ENCODE measurements at regions not wholly inside any gene's neighbourhood (a gene's known extent, or its start where the extent isn't known, plus 50 kb on each side); places are given as distances from the start of the nearest gene placed in this dataset.
"Not testable (repeated sequence)": the region's sequence is repeated elsewhere in the genome, so short reads cannot be mapped to it uniquely, and the experiment has no call there.

DNA sequence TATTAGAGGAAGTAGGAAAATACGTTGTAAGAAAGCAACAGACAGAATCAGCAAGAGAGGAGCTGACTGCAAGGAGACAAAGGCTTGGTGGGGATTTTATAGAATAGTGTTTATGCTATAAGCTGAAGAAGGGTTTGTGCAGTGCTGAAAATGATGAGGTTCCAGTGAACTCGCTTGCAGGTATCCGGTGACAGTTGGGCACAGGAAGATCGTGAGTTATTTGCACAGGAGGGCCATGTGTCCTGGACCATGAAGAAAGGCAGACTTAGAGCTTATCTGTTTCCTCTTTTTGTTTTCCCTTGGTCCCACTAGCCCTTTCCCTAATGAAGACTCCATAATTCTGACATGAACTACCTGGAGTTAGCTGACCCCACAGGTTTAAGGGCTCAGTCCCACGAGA, 61.4 kb downstream of the NXNL2 start:
- no peak for DNase-seq (ENCODE audit: low read depth, low spot score)

DNA sequence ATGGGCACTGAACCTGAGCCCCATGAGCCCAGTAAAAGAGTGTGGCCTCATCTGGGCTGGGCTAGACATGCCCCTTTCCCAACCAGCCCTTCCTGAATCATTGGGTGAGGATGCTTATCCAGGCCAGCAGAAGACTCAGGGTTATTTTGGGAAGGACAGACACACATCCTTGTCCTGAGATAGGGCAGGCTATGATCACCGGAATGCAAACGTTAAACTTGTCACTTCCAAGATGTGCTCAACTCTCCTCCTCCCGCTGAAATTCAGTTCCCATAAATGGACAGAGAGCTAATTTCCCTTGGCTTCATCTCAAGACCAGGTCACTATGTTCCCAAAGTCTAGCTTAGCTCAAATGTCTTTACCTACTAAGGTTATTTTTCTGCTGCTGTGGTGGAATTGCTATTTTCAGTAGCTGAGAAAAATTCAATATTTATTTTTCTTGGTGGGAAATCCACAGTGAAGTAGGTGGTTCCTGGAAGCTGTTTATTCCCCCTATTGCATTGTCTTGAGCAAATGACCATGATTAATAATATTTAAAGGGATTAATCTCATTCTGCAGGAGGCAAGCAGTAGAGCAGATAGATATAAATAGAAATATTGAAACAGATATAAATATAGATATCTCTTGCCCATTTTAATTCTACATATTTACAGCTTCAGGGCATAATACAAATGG, 70.0 kb downstream of the NXNL2 start:
- no peak for DNase-seq (ENCODE audit: low read depth, low spot score)

DNA sequence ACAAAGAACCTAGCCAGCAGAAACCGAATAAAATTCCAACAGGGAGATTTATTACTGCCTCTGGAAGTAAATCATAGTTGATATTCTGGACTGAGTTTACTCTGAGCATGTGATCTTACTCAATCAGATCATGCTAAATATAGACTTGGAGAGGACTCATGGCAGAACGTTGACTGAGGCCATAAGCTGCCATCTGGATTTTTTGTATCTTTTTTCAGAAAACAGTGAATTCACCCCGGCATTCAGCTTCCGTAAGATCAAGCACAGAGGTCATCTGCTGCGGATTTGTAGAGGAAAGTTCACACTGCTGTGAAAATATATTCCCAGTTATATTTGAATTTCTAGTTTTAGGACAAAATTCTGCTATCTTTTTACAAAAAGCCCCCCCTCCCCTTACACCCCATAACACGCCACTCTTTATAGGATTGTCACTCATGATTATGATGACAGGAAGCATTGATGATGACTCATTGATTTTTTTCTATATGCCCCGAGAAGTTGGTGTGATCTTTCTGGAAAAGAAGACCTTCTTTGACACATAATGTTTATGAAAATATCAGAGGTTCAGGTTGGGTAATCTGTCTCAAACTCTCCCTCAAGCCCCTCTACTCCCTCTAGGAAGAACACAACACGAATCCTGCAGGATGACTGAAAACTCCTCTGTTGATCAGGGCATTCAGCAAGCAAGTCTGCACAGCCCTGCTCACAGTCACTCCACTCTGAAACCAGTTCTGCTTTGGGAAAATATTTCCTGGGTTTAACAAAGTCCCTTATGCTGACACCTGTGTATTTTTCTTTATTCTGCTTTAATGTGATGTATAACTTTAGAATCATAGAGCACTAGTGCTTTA, 70.8 kb downstream of the NXNL2 start:
- DNase-seq (ENCODE audit: low read depth, low spot score) = no peak

DNA sequence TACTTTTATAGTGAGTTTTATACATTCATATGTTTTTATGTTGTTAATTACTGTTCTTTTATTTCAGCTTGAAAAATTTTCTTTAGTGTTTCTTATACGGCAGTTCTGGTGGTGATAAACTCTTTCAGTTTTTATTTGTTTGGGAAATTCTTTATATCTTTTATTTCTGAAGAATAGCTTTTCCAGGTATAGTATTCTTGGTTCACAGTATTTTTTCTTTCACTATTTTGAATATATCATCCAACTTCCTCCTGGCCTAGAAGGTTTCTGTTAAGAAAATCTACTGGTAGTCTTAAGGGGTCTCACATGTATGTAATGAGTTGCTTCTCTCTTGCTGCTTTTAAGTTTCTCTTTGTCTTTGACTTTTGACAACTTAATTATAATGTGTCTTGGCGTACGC, 79.4 kb downstream of the NXNL2 start:
- no peak for DNase-seq (ENCODE audit: low read depth, low spot score)

DNA sequence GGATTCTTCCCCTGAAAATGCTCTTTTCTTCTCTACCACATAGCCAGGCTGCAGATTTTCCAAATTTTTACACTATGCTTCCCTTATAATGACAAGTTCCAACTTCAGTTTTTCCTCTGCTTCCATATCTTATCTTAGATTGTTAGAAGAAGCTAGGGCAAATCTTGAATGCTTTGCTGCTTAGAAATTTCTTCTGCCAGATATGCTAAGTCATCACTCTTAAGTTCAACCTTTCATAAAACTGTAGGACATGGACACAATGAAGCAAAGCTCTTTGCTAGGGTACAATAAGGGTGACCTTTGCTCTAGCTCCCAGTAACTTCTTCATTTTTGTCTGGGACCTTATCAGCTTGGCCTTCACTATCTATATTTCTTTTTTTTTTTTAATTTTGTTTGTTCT, 88.7 kb downstream of the NXNL2 start:
- no peak for DNase-seq (ENCODE audit: low read depth, low spot score)

DNA sequence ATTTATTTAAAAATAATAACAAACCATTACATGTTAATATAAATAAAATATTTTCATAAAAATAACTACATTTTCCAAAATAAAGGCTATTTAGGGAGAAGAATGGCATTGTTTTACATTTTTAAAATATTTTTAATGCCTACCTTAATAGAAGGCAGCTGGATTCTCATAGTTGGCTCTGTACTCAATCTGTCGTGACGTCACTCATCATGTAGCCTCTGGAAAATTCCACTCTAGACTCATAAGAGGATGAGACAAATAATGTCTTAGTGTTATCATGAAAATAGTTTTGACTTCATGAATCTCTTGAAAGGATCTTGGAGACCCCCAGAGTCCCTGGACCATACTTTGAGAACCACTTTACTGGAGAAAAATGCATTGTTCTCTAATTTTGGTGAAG, 93.1 kb downstream of the NXNL2 start:
- DNase-seq (ENCODE audit: low read depth, low spot score) = no peak

DNA sequence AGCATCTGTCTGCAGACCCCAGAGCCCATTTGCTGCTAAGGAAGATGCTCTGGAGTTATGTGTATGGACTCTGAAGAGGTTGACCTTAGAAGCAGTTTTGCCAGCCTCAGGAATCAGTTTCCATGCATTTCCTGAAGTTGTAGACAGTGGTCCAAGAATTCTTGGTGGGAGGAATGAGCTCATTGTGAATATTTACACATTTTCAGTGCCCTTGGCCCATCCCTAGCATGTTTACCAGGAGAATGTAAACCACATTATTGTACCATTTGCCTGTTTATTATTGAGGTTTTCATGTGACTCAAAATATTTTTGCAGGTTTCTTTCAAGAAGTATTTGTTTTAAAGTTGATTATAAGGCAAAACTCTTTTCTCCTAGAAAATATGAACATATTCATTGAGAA, 93.8 kb downstream of the NXNL2 start:
- DNase-seq (ENCODE audit: low read depth, low spot score) = no peak

DNA sequence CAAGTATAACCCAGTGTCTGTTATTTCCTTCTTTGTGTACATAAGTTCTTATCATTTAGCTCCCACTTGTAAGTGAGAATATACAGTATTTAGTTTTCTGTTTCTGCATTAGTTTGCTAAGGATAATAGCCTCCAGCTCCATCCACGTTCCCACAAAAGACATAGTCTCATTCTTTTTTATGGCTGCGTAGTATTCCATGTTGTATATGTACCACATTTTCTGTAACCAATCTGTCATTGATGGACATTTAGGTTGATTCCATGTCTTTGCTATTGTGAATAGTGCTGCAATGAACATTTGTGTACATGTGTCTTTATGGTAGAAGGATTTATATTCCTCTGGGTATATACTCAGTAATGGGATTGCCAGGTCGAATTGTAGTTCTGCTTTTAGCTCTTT, 95.6 kb downstream of the NXNL2 start:
- not testable (repeated sequence) for DNase-seq (ENCODE audit: low read depth, low spot score)

DNA sequence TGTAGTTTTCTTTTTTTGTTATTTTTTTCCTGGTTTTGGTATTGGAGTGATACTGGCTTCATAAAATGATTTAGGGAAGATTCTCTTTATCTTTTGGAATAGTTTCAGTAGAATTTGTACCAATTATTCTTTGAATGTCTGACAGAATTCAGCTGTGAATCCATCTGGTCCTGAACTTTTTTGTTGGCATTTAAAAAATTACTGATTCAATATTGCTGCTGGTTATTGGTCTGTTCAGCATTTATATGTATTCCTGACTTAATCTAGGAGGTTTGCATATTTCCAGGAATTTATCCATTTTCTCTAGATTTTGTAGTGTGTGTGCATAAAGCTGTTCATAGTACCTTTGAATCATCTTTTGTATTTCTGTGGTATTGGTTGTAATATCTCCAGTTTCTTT, 100.2 kb downstream of the NXNL2 start:
- no peak for DNase-seq (ENCODE audit: low read depth, low spot score)

DNA sequence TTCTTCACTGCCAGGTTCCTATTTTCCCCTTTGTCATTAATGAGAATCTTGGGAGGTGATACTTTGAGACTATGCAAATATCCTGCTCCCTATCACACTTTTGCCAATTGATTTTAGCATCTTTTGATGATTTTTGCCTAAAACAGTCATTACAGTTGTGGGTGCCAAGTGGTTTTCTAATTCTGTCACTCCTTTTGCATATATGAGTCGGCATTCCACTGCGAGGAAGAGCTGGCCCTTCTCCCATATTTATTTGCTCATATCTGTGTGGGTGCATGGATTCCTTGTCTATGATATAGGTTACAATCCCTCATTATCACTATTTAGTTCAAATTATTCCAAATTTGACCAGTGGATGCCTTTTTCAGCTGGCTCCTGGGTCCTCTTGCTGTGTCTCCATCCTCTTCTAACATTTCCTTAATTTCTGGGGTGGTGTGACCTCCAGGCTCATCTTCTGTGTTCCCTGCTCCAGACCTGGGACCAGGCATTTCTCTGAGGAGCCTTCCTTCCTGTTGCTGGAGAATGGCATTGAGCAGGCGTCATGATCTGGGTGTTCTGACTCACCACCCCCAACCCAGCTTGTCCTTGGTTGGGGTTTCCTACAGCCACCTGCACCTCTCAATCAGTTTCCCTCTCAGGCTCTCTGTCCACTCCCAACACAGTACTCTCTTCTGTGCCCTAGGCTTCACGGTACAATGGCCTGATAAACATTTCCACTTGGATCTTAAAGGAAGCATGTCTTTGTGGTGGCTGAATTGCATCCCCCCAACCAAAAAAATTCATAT, 106.7 kb downstream of the NXNL2 start:
- no peak for DNase-seq (ENCODE audit: low read depth, low spot score)

DNA sequence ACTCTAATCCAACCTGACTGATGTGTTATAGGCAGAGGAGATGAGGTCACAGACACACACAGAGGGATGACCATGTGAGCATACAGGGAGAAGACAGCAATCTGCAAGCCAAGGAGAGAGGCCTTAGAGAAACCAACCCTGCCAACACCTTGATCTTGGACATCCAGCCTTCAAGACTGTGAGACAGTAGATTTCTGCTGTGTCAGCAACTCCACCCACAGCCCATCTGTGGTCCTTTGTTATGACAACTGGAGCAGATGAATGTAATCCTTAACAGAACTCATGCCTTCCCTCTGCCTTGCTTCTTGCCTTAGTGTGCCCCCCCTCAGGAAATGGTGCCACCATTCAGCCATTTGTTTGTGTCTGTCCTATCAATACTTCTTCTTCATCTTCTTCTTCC, 107.4 kb downstream of the NXNL2 start:
- no peak for DNase-seq (ENCODE audit: low read depth, low spot score)

DNA sequence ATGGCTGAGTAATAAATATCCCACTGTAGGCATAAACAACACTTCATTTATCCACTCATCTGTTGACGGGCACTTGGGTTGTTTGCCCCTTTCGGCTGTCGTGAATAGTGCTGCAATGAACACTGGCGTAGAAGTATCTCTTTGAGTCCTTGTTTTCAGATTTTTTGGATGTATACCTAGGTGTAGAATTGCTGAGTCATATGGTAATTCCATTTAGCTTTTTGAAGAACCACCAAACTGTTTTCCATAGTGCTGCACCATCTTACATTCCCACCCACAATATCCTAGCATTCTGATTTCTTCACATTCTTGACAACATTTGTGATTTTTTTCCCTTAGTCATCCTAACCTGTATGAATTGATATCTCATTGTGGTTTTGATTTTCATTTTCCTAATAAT, 109.0 kb downstream of the NXNL2 start:
- DNase-seq (ENCODE audit: low read depth, low spot score) = no peak

DNA sequence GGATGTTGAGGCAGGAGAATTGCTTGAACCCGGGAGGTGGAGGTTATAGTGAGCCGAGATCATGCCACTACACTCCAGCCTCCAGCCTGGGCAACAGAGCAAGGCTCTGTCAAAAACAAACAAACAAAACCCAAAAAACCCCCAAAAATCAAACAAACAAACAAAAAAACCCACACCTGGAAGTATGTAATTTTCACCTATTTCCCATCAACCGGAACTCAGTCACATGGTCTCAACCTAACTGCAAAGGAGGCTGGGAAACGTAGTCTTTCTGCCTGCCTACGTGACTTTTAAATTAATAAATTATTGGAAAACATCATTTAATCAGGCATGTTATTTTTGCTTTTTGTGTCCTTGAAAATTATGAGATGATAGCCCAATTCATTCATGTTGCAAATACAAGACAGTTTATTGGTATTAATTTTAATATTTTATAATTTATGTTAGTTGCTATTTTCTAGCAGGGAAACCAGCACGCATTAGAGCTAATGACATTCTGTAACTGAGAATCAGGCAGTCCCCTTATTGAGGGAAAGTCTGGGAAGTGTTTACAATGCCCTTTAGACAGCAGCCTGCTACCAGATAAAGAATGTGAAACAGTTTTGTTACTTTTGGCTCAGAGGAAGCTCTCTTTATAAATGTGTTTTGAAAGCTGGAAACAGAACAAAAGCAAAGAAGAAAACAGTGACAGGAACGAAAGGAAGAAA, 110.3 kb downstream of the NXNL2 start:
- no peak for DNase-seq (ENCODE audit: low read depth, low spot score)

DNA sequence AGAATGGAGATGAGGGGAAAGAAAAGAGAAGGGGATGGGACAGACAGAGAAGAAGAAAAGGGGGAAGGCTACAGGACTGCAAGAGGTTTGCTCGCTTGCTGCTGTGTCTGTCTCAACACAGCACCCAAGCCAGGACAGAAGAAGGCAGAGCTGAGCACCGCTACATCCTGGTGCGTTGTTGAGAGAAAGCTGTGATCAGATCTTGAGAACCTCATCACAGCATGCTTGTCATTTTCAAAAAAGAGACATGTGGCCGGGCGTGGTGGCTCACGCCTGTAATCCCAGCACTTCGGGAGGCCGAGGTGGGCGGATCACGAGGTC, 110.9 kb downstream of the NXNL2 start:
- no peak for DNase-seq (ENCODE audit: low read depth, low spot score)

DNA sequence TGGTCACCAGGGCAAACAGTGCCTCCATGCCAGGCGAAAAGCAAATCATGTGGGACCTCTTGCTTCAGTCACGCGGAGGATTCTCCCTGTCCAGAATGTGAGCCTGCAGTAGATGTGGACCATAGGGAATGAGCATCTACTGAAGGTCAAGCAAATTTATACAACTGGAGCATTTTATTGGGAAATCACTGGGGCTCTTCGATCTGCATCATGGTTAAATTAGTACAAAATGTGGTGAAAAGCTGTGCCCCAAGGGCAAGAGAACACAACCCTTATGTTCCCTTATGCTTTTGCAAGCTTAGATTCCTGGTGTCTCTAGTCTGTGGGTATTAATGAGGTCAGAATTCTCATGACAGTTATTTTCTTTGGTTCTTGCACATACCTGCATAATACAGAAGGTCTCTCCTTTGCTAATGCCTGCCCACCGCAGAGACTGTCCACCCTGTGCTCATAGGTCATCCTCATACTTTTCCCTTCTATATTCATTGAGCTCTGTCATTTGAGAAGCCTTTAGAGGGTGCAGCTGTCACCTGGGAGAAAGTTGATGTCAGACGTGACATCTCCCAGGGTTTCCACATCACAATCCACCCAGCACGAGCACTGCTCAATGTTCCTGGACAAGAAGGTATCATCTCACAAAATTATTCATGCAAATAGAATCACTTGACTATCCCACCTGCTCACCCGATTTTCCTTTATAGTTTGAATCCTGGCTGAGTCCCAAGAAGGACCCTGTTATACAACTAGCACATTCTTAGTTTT, 111.7 kb downstream of the NXNL2 start:
- DNase-seq (ENCODE audit: low read depth, low spot score) = no peak

DNA sequence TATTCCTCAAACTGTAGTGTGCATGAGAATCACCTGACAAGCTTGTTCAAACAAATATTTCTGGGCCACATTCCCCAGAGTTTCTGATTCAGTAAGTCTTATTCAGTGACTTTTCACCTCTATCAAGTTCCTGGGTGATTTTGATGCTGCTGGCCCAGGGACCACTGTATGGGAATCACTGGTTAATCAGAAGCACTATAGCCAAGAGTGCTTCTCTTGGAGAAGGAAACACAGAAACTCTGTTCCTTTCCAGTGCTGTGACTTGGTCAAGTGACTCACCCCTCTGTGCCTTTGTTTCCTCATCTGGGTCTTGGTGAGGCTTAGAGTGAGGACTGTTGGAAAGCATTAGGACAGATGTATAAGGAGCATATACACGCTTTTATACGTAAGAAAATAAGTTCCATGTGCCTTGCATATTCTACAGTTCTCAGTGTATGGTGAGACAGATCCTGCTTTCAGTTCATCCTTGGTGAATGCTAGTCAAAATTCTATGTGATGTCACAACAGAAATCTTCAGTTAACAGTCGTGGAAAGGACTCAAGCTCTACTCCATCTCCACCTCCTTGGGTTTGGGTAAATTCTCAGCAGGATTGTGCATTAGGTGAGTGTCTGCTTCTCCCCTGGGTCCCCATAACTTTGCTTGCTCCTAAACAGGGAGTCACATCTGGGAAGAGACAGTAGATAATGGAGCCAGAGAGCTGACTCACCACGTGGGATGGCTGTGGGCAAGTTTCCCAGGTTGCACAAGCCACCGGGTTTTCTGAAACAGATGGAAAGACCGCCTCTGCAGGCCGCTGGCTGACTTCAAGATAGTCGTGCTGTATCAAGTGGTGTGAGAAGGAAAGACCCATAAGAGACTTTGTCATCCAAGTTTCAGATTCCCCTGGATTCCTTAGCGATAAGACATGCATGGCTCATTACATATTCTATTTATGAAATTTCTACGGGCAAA, 117.0 kb downstream of the NXNL2 start:
- DNase-seq (ENCODE audit: low read depth, low spot score) = no peak

DNA sequence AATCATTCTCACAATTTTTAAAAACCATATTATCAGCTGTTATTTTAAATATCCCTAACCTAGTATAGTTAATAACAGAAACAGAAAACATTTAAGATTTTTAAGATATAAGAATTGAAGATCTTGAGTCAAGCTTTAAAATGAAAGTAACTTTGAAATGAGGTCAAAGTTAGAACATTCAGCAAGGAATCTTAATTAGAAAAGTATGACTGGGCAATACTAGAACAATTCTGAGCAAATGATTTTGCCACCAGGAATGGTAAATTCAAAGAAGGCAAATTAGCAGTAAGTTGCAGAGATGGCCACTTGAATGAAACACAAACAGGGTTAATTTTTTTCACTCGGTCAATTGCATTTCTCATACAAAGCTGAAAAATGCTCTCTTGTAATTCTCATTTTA, 117.9 kb downstream of the NXNL2 start:
- DNase-seq (ENCODE audit: low read depth, low spot score) = no peak

DNA sequence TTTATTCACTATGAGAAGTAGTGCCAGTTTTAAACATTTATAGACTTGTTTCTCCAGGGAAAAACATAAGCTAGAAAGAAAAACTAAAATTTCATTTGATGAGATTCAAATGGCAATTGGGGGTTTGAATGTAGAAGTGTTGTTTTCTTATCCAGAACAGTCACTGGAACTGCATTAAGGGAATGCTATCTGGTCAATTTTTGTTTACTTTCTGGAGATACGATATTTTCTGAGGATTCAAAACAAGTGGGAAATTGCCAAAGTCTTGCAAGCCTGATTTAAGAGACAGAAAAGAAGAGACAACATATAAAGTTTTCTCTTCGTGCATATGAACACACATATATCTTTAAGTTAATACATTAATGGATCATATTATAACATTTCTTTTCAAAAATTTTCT, 118.4 kb downstream of the NXNL2 start:
- DNase-seq (ENCODE audit: low read depth, low spot score) = no peak

DNA sequence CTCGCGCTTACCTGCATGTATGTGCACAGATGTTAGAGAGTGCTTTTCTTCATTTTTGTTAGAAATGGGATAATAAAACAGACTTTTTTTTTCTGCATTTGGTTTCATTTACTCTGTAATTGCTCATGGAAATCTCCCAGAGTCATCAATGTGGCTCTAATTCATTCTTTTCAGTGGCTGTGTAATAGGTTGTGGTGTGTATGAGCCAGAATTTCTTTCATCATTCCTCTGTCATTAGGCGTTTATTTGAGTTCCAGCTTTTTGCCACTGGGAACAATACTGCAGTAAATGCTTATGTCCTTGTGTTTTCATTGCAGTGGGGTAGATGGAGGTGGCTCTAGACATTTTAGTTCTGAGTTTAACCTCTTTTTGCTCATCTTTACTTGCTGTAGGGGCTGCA, 118.9 kb downstream of the NXNL2 start:
- DNase-seq (ENCODE audit: low read depth, low spot score) = no peak

DNA sequence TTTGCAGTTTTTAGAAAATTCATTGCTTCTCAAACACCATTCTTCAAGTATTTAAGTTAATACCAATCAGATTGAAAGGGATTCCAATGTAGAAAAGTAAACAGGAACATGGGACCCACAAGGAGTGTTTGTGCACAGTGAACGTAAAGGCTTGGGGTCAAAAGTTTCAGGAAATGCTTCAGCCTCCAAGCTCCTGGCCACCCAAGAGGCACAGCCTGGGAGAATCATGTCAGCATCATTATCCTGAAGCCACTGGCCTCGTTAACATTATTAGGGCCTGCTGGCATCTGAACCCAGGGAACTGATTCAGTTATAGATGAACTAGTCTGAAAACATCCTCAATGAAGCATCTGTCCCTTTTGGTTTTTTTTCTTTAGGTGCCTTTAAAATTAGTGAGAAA, 122.9 kb downstream of the NXNL2 start:
- no peak for DNase-seq (ENCODE audit: low read depth, low spot score)
